ENCODE measurements at regions not wholly inside any gene's neighbourhood (a gene's known extent, or its start where the extent isn't known, plus 50 kb on each side); places are given as distances from the start of the nearest gene placed in this dataset.

GRCh38 chr4:116849620-116850019 lies 235.8 kb downstream of the TRAM1L1 start (continued):
- no peak for TF ChIP-seq PRDM6 (tag by site-specific recombination; IDR thresholded peaks at IDR 0.05)

DNA sequence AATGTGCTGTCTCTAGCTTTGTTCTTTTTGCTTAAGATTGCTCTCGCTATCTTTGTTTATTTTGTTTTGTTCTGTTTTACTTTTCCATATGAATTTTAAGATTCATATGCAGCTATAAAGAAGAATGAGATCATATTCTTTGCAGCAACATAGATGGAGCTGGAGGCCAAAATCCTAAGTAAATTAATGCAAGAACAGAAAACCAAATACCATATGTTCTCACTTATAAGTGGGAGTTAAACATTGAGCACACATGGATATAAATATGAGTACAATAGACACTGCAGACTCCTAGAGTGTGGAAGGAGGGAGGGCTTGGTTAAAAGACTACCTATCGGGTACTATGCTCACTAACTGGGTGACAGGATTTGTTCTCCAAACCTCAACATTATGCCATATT lies 237.8 kb downstream of the TRAM1L1 start:
- POLR2A ChIA-PET, result no interaction called here
- Histone ChIP-seq H3K36me3 (ENCODE audit: control insufficient read depth in 2 of 2, insufficient read depth in 1 of 2, low read length in 2 of 2) (no peaks in the 10 kb centered on the region), H3K4me1 (ENCODE audit: control insufficient read depth, insufficient read depth, low read length) (no peaks in the 10 kb centered on the region), H3K9me3 (ENCODE audit: control insufficient read depth, insufficient read depth, low read depth, low read length) (no peaks in the 10 kb centered on the region), H3K27ac (ENCODE audit: extremely low read depth, low read depth, low read length) (no peak overlapping the region), H3K4me3 (ENCODE audit: low read depth, low read length) (no peak overlapping the region)
- no peak for TF ChIP-seq PRDM6 (tag by site-specific recombination; IDR thresholded peaks at IDR 0.05)
- TF ChIP-seq ZNF785 (tag by site-specific recombination; IDR thresholded peaks at IDR 0.05), result no peak
- TF ChIP-seq ZNF623 (tag by site-specific recombination; IDR thresholded peaks at IDR 0.05), result no peak
- TF ChIP-seq IKZF3 (tag by site-specific recombination; IDR thresholded peaks at IDR 0.05), result no peak
- TF ChIP-seq, protein P1, sequence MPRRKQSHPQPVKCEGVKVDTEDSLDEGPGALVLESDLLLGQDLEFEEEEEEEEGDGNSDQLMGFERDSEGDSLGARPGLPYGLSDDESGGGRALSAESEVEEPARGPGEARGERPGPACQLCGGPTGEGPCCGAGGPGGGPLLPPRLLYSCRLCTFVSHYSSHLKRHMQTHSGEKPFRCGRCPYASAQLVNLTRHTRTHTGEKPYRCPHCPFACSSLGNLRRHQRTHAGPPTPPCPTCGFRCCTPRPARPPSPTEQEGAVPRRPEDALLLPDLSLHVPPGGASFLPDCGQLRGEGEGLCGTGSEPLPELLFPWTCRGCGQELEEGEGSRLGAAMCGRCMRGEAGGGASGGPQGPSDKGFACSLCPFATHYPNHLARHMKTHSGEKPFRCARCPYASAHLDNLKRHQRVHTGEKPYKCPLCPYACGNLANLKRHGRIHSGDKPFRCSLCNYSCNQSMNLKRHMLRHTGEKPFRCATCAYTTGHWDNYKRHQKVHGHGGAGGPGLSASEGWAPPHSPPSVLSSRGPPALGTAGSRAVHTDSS (tag by site-specific recombination; IDR thresholded peaks at IDR 0.05), result no peak
- no peak for TF ChIP-seq ZNF133 (tag by site-specific recombination; IDR thresholded peaks at IDR 0.05)
- no peak for TF ChIP-seq ZNF501 (tag by site-specific recombination; IDR thresholded peaks at IDR 0.05)
- TF ChIP-seq ZNF155 (tag by site-specific recombination; IDR thresholded peaks at IDR 0.05), result no peak
- TF ChIP-seq PATZ1 (tag by site-specific recombination; IDR thresholded peaks at IDR 0.05), result no peak
- no peak for TF ChIP-seq ZNF2 (tag by site-specific recombination; IDR thresholded peaks at IDR 0.05)
- no peak for TF ChIP-seq ZNF544 (tag by site-specific recombination; IDR thresholded peaks at IDR 0.05)
- TF ChIP-seq ZNF580 (tag by site-specific recombination; IDR thresholded peaks at IDR 0.05), result no peak
- TF ChIP-seq GLI4 (tag by site-specific recombination; IDR thresholded peaks at IDR 0.05), result no peak
- no peak for TF ChIP-seq ZNF837 (tag by site-specific recombination; IDR thresholded peaks at IDR 0.05)
- TF ChIP-seq ZBTB17 (tag by site-specific recombination; IDR thresholded peaks at IDR 0.05), result no peak
- TF ChIP-seq PRDM1 (tag by site-specific recombination; IDR thresholded peaks at IDR 0.05), result no peak
- no peak for TF ChIP-seq TRIM28 (IDR thresholded peaks at IDR 0.05; ENCODE audit: borderline replicate concordance, low read length)
- TF ChIP-seq ZBTB1 (tag by site-specific recombination; IDR thresholded peaks at IDR 0.05), result no peak
- CTCF ChIA-PET, result interaction anchor here (0.6 kb wide), 1 partner anchor 59 kb away, joined by 3 read pairs; no protein-coding TSS in a partner anchor

DNA sequence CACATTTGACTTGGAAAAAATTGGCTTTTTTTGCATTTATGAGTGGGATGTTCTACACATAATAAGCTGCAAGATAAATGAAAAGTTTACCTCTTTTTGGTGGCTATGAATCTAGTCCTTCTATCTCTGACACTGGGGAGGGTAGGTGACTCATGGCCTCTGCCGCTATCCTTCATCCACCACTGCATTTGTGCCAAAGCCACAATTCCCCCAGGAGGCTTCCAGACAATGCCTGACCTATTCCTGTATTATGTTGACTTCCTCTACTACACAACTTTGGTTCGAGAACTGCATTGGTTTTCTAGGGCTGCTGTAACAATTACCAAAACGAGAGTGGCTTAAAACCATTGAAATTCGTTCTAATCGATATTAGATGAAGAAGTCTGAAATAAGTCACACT lies 245.6 kb downstream of the TRAM1L1 start:
- H3K27ac ChIP-seq (ENCODE audit: extremely low read depth, low read depth, low read length), result no peak overlapping the region
- ChIA-PET CTCF (no interaction called here), POLR2A (no interaction called here)
- TF ChIP-seq ZFP69B (tag by site-specific recombination; IDR thresholded peaks at IDR 0.05) (no peak), ZNF311 (tag by site-specific recombination; IDR thresholded peaks at IDR 0.05; ENCODE audit: borderline replicate concordance) (no peak), KLF17 (tag by site-specific recombination; IDR thresholded peaks at IDR 0.05) (no peak), SP3 (tag by site-specific recombination; IDR thresholded peaks at IDR 0.05) (no peak), BCL11B (tag by site-specific recombination; IDR thresholded peaks at IDR 0.05; ENCODE audit: low read depth) (no peak), MYNN (tag by site-specific recombination; IDR thresholded peaks at IDR 0.05; ENCODE audit: borderline replicate concordance) (no peak), ZNF335 (tag by site-specific recombination; conservative IDR thresholded peaks at IDR 0.05) (no peak), ZNF692 (tag by site-specific recombination; IDR thresholded peaks at IDR 0.05) (no peak)
- no peaks in the 10 kb centered on the region for H3K36me3 ChIP-seq (ENCODE audit: control insufficient read depth in 2 of 2, insufficient read depth in 1 of 2, low read length in 2 of 2)
- H3K9me3 ChIP-seq (ENCODE audit: control insufficient read depth, insufficient read depth, low read depth, low read length), result no peaks in the 10 kb centered on the region
- H3K4me1 ChIP-seq (ENCODE audit: control insufficient read depth, insufficient read depth, low read length), result no peaks in the 10 kb centered on the region
- H3K4me3 ChIP-seq (ENCODE audit: low read depth, low read length), result no peak overlapping the region
